NCI-H1417 treated with DMSO at 0.1 percent for 48 hours (cell line): ENCODE measurements at regions not wholly inside any gene's neighbourhood (a gene's known extent, or its start where the extent isn't known, plus 50 kb on each side); places are given as distances from the start of the nearest gene placed in this dataset.
"Not testable (repeated sequence)": the region's sequence is repeated elsewhere in the genome, so short reads cannot be mapped to it uniquely, and the experiment has no call there.

Experiments used
- DNase-seq: peaks from one replicate; lab custom pipeline; 2025; lab: John Stamatoyannopoulos, UW

DNA sequence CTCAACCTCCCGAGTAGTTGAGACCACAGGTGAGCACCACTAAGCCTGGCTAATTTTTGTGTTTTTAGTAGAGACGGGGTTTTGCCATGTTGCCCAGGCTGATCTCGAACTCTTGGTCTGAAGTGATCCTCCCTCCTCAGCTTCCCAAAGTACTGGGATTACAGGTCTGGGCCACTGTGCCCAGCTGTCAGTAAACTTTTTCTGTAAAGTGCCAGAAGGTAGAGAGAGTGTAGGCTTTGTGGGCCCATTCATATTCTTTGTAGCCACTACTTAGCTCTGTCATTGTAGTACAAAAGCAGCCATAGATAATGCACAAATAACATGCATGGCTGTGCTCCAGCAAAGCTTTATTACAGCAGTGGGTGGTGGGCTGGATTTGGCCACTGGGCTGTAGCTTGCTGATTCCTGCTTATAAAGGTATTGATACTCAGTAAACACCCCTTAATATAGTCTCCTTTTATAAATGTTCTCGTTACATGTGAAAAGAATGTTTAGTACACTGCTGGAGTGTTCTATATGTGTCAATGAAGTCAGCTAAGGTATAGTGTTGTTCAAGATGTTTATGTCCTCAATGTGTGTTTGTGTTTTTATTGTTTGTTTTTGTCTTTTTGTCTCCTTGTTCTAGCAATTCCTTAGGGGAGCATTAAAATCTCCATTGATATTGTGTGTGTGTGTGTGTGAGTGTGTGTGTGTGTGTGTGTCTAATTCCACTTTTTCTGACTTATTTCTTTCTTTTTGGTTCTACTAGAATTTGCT, 644.7 kb upstream of the DPP6 start:
- no peak for DNase-seq

DNA sequence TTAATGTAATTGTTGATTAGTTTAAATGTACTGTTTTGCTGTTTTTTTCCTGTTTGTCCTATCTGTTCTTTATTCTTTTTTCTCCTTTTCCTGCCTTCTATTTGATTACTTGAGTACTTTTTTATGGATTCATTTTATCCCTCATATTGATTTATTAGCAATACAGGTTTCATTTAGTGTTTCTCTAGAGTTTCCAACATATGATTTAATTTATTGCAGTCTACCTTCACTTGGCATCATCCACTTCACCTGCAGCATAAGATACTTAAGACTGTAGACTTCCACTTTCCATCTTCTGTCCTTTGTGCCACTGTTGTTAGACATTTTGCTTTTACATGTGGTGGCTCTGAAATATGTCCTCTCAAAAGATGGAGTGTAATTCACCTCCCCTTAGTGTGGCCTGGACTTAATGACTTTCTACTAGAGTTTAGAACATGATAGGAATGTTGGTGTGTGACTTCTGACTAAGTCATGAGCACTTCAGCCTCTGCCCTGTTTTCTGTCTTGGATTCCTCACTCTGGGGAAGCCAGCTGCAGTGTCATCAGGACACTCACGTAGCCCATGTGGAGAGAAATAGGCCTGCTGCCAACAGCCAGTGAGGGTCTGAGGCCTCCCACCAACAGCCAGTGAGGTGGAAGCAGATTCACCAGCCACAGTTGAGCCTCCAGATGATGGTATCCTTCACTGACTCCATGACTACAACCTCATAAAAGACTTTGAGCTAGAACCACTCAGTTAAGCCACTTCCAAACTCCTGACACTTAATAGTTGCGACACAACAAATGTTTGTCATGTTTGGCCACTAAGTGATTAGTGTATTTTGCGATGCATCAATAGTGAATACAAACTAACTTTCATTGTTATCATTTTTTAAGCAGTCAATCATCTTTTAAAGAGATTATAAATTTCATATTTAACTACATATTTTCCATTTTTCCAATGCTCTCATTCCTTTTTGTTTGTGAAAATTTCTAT, 643.5 kb upstream of the DPP6 start:
- no peak for DNase-seq

DNA sequence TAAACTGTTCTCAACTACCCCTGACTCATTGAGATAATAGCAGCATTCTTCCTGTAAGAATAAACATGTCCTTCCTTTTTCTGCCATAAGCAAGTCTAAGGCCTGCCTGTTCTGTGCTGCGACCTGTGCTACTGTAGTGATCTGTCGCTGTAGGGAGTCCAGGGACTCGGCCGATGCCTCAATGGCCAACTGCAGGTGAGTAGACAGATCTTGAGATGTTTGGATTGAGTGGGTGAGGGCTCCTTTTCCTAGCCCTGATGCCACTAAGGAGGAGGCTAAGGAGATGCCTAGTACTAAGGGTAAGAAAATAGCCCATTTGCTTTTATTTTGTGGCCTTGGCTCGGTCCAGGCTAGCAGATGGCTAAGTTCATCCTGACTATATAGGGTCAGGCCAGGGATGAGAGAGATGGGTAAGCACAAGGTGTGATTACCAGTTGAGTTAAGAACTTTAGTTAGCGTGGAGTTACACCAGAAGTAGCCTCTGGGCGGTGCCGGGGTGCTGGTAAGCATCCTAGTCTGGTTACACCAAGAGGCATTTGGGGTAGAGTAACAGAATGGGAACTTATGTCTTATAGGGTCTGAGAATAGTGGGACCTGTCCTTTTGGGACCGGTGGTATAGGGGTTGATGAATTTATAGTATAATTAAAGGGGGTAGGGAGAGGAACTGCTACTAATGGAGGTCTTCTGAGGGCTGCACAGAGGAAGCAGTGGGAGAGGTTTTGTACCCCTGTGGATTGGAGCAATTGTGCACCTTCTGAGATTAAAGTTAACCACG, 642.4 kb upstream of the DPP6 start:
- DNase-seq = not testable (repeated sequence)

DNA sequence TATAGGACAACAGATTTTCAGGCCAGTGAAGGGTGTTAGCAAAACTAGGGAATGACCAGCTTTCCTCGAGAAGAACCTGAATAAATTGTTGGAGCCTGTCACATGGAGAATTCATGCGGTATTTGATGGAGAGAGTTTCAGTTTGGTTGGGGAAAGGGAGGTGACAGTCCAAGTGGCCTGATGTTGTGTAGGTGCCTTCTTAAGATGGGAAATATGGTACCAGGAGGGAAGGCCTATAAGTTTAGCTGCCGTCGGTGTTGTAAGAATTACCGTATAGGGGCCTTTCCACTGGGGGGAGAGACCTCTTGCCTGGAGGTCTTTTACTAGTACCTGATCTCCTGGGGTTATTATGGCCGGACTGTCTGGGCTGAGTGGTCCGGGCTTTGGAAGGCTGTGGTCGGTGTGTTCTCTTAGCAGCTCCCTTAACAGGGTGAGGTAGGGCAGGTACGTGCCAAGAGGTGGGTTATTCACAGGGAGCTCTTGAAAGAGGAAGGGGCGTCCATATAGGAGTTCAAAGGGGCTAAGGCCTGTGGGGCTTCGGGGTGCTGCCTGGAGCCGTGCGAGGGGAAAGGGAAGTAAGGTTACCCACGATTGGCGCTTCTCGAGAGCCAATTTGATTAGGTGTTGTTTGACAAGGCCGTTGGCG, 641.1 kb upstream of the DPP6 start:
- DNase-seq = not testable (repeated sequence)

DNA sequence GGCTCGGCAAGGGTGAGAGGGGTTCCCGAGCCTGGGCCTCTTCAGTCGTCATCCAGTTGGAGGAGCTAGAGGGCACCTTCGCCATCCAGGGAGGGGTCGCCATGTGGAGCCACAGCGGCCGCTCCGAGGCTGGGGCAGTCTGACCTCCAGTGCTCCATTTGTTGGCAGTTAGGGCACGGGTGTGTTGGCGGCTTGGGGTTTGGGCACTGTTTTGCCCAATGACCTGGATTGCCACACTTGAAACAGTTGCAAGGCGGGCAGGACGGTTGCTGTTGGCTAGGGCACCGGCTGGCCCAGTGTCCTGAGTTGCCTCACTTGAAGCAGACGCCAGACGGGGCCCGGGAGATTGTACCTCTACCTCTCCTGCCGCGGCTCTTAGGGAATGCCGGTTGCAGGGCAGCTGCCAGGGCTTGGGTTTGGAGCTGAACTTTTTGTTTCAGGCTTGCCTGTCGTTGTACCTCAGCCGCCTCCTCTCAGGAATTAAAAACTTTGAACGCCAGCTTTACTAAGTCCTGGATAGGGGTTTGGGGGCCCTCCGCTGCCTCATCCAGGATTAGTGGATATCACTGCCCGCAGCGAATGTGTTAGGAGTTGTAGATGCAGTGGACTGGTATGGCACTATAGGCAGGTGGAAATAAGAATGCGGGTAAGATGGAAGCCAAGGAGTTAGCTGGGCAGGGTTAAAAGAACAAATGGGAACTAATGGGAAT, 639.9 kb upstream of the DPP6 start:
- not testable (repeated sequence) for DNase-seq

DNA sequence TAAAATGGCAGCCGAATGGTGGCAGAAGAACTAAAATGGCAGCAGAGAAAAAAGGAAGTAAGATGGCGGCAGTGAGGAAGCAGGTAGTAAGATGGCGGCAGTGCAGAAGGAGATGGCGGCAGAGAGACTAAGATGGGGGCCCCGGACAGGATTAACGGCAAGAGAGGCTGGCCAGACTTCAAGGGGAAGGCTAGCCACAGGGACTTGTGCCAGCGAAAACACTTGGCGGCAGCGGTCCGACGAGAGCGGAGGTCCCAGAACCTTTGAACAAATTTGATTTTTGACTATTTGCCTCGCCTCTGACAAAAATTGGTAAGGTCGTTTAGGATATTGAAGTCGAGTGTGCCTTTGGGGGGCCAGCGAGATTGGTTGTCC, 639.4 kb upstream of the DPP6 start:
- DNase-seq = not testable (repeated sequence)

DNA sequence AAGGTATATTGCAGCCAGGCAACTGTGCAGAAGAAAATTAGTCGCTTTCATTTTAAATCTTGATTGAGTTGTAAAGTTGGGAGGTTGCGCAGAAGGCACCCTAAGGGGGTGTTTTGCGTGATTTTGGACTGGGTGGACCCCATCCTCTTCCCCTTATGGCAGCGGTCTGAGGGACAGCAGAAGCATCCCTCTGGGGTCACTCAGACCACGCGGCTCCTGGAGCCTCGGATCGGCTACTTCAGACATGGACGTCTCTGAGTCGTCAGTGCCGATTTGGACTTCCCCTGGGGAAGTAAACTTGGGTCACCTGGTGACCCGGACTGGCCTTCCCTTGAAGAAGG, 639.0 kb upstream of the DPP6 start:
- no peak for DNase-seq

DNA sequence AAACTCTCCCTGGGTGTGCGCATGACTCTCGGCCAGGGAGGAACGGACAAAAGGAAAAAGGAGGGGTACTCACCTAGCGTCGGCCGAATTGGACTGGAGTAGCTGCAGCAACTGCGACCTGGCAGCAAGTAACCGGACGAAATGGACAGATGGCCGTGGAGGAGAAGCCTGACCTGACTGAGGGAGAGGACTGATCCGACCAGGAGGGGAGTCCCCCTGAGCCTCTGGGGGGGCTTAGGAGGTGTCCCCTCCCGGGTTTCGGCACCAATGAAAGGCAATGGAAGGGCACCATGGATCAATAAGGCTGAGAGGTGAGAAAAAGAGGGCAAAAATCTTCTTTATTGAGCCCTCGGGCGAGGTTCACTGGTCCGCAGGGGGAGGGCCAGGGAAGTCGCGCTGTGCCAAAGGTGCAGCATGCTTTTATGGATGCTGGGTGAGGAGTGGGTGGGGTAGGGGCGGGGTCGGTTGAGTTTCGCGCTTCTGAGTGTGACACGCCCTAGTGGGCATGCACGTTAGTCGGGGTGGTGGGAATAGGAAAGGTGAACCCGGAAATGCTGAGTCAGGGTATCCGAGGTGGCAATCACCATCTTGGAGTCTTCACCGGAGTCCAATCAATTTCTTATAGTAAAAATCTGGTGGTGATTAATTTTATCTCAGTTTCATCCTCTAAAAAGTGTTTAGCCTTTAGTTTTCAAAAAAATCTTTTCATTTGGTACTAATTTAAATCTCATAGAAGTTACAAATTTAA, 638.5 kb upstream of the DPP6 start:
- no peak for DNase-seq

DNA sequence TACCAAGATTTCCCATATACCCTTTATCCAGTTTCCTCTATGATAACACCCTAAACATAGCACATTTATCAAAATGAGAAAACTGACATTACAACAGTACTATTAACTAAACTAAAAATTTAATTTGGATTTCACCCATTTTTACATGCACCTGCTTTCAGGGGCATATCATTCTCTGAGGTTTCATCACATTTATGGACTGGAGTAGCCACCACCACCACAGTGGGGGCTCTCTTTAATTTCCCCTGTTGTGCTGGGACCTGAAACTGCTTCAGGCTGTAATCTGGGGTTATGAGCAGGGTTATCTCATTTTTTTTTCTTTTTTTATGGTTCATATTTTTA, 637.9 kb upstream of the DPP6 start:
- DNase-seq = no peak

DNA sequence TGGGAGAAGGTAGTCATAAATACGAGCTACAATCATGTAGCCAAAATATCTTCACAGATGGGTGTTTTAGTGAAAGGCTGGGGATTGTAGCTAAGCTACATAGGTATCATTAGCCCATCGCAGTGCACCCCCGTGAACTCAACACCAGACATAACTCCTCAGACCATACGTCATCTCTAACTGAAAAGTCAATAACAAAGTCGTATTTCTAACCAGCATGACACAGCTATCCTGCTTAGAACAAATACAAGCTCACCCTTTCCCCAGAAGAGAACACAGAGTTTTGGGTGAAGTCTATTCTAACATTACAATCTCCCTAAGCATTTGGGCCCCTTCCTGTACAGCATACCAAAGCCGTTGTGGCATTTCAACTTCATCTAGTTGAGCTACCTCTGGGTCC, 636.6 kb upstream of the DPP6 start:
- DNase-seq = no peak

DNA sequence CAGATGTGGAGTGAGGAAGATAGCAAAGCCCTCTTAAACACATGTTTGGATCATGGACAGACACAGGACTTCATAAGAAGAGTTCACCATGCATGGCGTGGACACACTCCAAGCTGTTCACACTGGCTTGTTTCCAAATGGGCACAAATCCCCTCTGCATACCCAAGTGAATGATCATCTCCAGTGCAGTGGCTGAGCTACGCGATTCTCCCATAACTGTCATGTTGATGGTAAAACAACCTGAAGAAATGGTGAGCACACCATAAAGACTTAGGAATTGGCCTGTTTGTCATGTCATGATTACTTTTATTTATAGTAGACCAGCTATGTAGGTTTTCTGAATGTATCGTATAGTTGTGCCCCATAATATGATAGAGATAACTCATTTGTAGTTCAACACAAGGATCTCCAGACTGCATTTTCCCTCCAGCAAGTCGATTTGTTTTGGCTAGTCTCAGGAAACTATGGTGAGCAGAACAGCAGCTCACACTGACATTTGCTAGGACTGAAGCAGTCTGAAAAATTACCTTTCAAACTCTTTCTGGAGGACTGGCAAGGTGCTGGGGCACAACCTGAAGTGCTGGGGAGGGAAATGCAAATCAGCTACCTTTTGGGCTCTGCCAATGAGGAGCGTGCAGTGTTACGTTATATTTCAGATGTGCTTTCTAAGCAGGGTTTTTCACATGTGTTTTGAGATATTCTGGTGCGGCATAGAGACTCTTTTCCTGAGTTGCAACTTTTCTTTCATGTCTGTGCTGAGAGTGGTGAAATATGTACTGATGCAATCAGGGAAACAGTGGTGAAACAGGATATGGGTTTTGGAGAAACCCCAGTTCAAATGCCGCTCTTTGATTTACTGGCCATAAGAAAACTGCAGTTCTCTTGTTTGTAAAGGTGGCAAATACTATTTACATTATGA, 629.6 kb upstream of the DPP6 start:
- DNase-seq = no peak

DNA sequence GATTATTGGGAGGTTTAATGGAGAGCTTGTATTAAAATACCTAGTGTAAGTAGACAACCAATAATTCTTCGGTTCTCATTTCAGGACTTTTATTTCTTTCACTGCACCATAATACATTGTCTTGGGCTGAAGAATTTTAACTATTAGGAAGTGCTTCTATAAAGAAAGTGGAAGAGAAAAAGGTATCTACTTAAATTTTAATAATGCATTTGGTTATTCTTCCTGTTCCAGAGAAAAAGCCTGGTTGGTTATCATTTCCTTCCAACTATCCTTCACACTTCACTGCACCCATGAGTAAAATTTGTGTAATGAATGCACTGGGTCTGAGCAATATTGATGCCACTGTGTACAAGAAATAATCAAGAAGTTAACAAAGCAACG, 629.0 kb upstream of the DPP6 start:
- DNase-seq = no peak

DNA sequence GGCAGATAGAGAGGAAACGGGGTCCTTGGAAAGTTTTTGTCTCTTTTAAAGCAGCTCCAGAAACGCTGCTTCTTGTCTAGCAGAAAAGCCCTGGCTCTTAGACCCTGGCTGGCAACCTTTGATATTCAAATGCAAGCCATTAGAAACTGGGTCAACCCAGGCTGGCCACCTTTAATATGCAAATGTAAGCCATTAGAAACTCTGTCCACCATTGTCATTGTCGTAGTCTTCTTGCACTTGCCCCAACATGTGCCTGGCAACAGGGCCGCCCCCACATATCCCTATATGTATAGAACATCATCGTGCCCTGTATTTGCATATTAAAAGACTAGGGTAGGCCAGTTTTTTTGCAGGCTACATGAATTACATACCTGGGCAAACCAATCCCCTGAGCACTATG, 621.3 kb upstream of the DPP6 start:
- no peak for DNase-seq

DNA sequence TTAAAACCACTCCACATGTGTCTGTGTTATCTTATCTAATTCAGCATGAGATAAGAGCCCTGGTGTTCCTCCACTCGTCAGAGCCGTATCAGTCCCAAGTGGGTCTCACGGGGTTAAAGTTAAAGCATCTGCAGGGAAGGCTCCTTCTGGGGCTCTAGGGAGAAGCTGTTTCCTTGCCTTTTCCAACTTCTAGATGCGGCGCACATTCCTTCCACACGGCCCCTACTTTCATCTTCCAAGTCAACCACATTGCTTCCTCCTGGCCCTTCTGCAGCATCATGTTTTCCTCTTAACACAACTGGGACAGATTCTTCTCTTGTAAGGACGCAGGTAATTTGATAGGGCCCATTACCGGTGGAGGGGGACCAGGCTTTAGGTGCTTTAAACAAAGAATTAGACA, 620.1 kb upstream of the DPP6 start:
- DNase-seq = no peak

DNA sequence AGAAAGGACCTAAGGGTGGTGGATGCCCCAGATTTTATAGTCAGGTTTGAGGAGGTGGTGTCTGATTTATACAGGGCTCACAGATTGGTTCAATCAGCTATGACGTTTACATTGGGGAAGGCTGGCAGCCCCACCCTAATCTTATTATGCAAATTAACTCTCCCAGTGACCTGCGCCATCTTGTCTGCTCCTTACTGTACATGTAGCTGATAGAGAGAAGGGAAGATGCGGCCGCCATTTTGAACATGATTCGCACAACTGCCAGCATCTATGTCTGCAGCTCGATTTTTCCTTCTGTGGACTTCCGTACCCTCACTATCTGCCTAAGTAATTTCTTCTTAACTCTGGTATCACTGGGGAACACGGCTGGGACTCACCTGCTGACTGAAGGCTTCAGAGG, 619.0 kb upstream of the DPP6 start:
- no peak for DNase-seq

DNA sequence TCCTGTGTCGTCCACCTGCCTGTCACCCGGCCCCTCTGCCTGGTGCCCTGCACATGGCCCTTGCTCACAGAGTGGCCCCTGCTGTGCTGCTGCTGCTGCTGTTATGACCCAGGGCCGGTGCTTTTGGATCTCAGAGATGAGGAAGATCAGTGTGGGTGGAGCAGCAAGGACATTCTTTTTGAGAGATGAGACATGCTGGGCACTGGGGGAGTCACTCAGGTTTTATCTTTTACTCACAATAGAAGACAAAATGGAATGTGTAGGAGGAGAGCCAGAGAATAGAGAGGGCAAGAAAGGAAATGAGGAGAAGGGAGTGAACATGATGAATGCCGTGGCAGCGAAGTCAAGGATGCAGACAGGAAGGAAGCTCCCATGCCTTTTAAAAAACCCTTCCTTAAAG, 611.5 kb upstream of the DPP6 start:
- DNase-seq = no peak

DNA sequence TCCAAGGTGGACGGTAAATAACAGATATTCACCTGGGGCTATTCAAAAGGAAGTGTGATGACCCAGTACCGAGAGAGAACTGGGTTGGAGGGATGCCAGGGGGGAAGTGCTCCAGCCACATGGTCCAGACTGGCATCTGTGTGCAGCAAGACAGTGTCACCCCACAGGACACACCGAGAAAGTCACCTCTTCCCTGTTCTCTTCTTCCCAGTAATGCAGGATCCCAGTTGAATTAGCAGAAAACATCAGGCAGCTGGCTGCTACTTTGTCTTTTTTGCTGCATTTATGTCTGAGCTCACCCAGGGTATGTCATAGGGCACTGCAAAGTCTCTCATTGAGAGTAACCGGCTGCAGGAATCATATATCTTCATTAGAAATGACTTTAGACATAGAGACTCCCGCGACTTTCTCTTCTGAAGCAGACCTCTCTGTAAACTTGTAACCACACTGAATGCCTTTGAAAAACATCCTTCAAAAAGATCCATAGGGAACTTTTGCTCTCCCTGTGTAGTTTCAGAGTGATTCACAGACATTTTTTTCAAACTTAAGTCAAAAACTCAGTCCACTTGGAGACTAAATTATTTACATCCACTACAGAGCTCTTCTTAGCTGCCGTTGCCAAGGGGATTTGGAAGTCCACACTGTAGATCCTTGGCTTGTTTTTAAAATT, 609.0 kb upstream of the DPP6 start:
- no peak for DNase-seq

DNA sequence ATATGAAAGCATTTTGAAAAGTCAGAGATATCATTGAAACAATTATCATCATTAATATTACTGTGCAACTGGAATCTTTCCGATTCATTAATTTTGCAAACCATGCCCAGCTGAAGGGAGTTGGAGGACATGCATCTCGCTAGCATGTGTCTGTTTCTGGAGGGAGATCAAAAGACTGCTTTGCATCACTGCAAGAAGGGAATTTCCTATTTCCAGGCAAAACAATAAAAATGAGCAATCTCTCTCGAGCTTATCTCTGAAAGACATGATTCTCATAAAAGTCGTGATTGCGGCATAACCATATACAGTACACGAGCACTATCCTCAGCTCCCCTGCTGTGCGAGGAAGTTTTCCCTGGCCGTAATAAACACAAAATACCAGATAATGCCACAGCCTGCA, 607.6 kb upstream of the DPP6 start:
- DNase-seq = no peak

DNA sequence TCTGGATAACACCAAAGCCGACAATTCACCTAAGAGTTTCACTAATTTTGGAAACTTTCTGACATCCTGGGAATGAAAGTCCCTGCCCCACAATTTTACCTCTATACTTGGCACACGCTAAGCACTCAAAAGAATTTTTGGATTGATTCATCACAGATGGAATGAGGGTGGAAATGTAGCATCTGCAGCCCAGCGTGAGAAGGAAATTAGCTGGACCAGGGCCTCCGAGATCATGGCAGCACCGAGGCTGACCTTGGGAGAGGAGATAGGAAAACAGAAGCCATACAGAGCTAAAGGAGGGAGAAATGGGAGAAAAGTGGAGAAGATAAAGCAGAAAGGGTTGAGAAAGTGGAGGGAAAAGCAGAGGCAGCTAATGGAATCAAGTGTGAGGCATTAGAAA, 606.6 kb upstream of the DPP6 start:
- DNase-seq = no peak
